ENCODE measurements at regions not wholly inside any gene's neighbourhood (a gene's known extent, or its start where the extent isn't known, plus 50 kb on each side); places are given as distances from the start of the nearest gene placed in this dataset.

DNA sequence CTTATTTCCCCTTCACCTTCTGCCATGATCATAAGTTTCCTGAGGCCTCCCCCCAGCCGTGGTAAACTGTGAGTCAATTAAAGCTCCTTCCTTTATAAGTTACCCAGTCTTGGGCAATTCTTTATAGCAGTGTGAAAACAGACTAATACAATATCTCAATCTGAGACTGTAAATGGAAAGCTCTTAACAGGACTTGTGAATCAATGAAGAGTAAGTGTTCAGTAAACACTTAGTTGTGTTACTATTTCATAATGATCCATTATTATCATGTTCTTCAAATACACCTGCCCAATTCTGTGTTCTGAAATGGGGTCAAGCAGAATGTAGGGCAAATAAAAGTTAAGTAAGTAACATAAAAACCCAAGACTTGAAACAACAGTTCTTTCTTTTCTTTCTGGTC, 266.2 kb downstream of the TENT5A start:
- Histone ChIP-seq H3K36me3 (ENCODE audit: control insufficient read depth, insufficient read depth, low read length) (no peaks in the 10 kb centered on the region), H3K27me3 (ENCODE audit: control insufficient read depth, insufficient read depth, low read length) (no peaks in the 10 kb centered on the region), H3K4me3 (ENCODE audit: low read depth, low read length) (no peak overlapping the region)
- FAIRE-seq (no peak), DNase-seq (ENCODE audit: low read depth) (no peak)
- TF ChIP-seq, protein P1, sequence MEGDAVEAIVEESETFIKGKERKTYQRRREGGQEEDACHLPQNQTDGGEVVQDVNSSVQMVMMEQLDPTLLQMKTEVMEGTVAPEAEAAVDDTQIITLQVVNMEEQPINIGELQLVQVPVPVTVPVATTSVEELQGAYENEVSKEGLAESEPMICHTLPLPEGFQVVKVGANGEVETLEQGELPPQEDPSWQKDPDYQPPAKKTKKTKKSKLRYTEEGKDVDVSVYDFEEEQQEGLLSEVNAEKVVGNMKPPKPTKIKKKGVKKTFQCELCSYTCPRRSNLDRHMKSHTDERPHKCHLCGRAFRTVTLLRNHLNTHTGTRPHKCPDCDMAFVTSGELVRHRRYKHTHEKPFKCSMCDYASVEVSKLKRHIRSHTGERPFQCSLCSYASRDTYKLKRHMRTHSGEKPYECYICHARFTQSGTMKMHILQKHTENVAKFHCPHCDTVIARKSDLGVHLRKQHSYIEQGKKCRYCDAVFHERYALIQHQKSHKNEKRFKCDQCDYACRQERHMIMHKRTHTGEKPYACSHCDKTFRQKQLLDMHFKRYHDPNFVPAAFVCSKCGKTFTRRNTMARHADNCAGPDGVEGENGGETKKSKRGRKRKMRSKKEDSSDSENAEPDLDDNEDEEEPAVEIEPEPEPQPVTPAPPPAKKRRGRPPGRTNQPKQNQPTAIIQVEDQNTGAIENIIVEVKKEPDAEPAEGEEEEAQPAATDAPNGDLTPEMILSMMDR (IDR thresholded peaks at IDR 0.05; ENCODE audit: insufficient read depth, low read length, severe bottlenecking), result no peak

DNA sequence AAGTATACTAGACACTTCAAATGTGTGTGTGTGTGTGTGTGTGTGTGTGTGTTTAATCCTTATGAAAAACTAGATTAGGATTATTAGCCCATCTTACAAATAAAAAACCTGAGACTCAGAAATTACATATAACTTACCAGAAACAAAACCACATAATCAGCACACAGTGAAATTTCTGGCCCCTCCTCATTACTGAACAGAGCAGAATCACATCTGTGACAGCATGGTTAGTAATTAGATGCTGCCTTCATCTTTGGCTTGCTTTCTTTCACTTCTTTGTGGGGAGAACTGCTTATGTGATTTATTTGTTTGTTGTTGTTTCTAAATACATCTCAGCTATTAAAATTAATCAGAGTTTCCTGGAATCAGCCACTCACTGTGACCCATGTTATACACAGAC, 267.1 kb downstream of the TENT5A start:
- Histone ChIP-seq H3K36me3 (ENCODE audit: control insufficient read depth, insufficient read depth, low read length) (no peaks in the 10 kb centered on the region), H3K4me3 (ENCODE audit: low read depth, low read length) (no peak overlapping the region), H3K27me3 (ENCODE audit: control insufficient read depth, insufficient read depth, low read length) (no peaks in the 10 kb centered on the region)
- FAIRE-seq, result no peak
- TF ChIP-seq, protein P1 (IDR thresholded peaks at IDR 0.05; ENCODE audit: insufficient read depth, low read length, severe bottlenecking), result no peak
- DNase-seq (ENCODE audit: low read depth), result no peak

DNA sequence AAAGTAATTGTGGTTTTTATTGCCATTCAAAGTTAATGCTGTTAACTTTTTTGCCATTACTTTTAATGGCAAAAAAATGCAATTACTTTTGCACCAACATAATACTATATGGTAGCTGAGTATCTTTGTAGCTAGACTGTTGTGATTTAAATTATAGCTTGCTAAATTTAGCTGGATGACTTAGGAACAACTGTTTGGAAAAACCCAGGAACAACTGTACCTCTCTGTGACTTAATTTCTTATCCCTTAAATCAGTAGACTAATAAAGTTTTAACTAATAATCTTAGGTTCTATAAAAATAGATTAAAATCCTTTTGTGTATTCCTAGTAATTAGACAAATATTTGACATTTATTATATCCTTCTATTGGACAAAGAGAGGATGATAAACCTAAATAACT, 268.2 kb downstream of the TENT5A start:
- Histone ChIP-seq H3K4me3 (ENCODE audit: low read depth, low read length) (no peak overlapping the region), H3K27me3 (ENCODE audit: control insufficient read depth, insufficient read depth, low read length) (no peaks in the 10 kb centered on the region), H3K36me3 (ENCODE audit: control insufficient read depth, insufficient read depth, low read length) (no peaks in the 10 kb centered on the region)
- FAIRE-seq (no peak), DNase-seq (ENCODE audit: low read depth) (no peak)
- TF ChIP-seq, protein P1 (IDR thresholded peaks at IDR 0.05; ENCODE audit: insufficient read depth, low read length, severe bottlenecking), result no peak

DNA sequence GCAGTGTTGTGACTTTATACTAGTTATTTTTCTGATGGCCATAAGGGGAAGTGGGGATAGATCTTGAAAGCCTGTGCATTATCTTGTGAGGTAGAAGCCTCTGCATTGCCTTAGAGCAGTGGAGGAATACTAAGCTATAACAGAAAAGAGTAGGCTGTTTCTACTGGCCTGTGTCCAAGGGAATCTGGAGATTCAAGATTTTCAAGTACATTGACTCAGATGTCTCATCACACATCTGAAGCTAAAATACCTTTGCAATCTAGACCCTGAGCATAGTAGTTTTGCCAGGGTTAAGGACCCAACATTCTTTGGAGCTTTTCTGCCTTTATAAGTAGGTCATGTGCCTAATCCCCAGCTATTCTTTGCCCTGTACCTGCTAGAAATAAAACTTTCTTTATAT, 272.3 kb downstream of the TENT5A start:
- peak; percentile 58 for DNase-seq (ENCODE audit: low read depth)
- TF ChIP-seq, protein P1 (IDR thresholded peaks at IDR 0.05; ENCODE audit: insufficient read depth, low read length, severe bottlenecking), result no peak
- no peak for FAIRE-seq

DNA sequence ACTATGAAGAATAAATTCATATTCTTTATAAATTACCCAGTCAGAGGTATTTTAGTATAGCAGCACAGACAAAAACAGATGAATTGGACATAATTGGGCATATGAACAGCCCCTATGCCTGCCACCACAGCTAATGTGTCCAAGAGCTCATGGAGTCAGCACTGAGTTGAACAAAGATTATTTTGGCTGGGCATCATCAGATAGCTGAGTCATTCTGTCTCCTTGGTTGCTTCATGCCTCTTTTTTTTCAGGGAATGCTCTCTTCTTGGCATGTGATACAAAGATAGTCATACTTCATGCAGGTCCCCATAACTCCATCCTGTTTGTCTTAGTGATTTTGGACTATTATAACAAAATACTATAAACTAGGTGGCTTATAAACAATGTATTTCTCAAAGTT, 275.6 kb downstream of the TENT5A start:
- TF ChIP-seq, protein P1 (IDR thresholded peaks at IDR 0.05; ENCODE audit: insufficient read depth, low read length, severe bottlenecking), result no peak
- Histone ChIP-seq H3K27me3 (ENCODE audit: control insufficient read depth, insufficient read depth, low read length) (no peaks in the 10 kb centered on the region), H3K4me3 (ENCODE audit: low read depth, low read length) (no peak overlapping the region), H3K36me3 (ENCODE audit: control insufficient read depth, insufficient read depth, low read length) (no peaks in the 10 kb centered on the region)
- DNase-seq (ENCODE audit: low read depth), result peak; percentile 23
- FAIRE-seq, result no peak

More for the DNA sequence above, 272.3 kb downstream of the TENT5A start:
- Histone ChIP-seq H3K36me3 (ENCODE audit: control insufficient read depth, insufficient read depth, low read length) (no peaks in the 10 kb centered on the region), H3K4me3 (ENCODE audit: low read depth, low read length) (no peak overlapping the region), H3K27me3 (ENCODE audit: control insufficient read depth, insufficient read depth, low read length) (no peaks in the 10 kb centered on the region)

DNA sequence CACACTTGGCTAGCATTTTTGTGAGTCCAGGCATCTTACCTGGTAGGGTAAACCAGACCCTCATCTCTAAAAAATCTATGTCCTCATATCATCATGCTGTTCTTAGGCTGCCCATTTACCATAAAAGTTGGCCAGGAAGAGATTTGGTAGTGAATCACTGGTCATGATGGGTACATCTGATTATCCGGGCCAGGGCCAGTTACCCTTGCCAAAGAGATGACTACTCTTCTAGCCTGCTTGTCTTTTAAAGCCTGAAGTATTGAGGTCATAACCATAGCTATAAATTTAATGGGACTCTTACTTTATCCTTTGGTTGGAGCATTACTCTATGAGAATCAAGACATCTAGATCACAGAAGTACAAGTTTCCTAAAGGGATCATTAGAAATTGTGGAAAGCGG, 276.8 kb downstream of the TENT5A start:
- DNase-seq (ENCODE audit: low read depth) (no peak), FAIRE-seq (no peak)
- TF ChIP-seq, protein P1 (IDR thresholded peaks at IDR 0.05; ENCODE audit: insufficient read depth, low read length, severe bottlenecking), result no peak
- H3K36me3 ChIP-seq (ENCODE audit: control insufficient read depth, insufficient read depth, low read length), result no peaks in the 10 kb centered on the region
- no peak overlapping the region for H3K4me3 ChIP-seq (ENCODE audit: low read depth, low read length)
- no peaks in the 10 kb centered on the region for H3K27me3 ChIP-seq (ENCODE audit: control insufficient read depth, insufficient read depth, low read length)
